Right atrium auricular region (tissue), 2 donors: ENCODE measurements at regions not wholly inside any gene's neighbourhood (a gene's known extent, or its start where the extent isn't known, plus 50 kb on each side); places are given as distances from the start of the nearest gene placed in this dataset.
A peak's percentile ranks its signal among the peaks of the same experiment; 100 is the strongest.

Source experiments
- DNase-seq: peaks from one replicate; pipeline ENCODE4 v3.0.0-alpha.2; 2019; ENCODE audit warnings: low spot score
- H3K27ac ChIP-seq, 2 donors: fragments of 200-600 bp; sonication (generic); 1 replicate in 1 of 2; 2 replicates in 1 of 2; pipeline ENCODE4 v1.5.1; 2016 to 2019
- H3K27me3 ChIP-seq, 2 donors: fragments of 200-600 bp; sonication (generic); one replicate each; pipeline versions ENCODE4 v1.5.1 to v1.6.0; 2017 to 2019
- H3K36me3 ChIP-seq: fragments of 200-600 bp; sonication (generic); one replicate; pipeline ENCODE4 v1.5.1; 2016
- H3K4me1 ChIP-seq, 2 donors: fragments of 200-600 bp; sonication (generic); one replicate each; pipeline versions ENCODE4 v1.5.1 to v1.6.0; 2017 to 2019
- H3K4me3 ChIP-seq, 2 donors: fragments of 200-600 bp; sonication (generic); 1 replicate in 1 of 2; 2 replicates in 1 of 2; pipeline ENCODE4 v1.5.1; 2017 to 2019; ENCODE audit warnings: mild to moderate bottlenecking in 1 of 2, moderate library complexity in 1 of 2
- H3K9me3 ChIP-seq, 2 donors: fragments of 200-600 bp; sonication (generic); one replicate each; pipeline ENCODE4 v1.5.1; 2019
- CTCF ChIP-seq, 2 donors: fragments of 200-600 bp; sonication (generic); IDR thresholded peaks; one replicate each; pipeline ENCODE4 v1.5.1; 2019; ENCODE audit warnings: antibody characterized with exemption in 2 of 2

GRCh38 chr20:50397058-50397457, 113.1 kb upstream of the PTPN1 start:
- H3K36me3 ChIP-seq, result no peaks in the 10 kb centered on the region
- no peaks in the 10 kb centered on the region for H3K9me3 ChIP-seq
- peak overlapping the region; percentile 92 for H3K27ac ChIP-seq
- no peak overlapping the region for H3K4me3 ChIP-seq
- DNase-seq, result no peak
- H3K27me3 ChIP-seq, result no peaks in the 10 kb centered on the region
- H3K4me1 ChIP-seq, result peaks cover 3 to 61% of the 10 kb centered on the region in 2 donors
- no peak for TF ChIP-seq CTCF (IDR thresholded peaks at IDR 0.05)

GRCh38 chr20:50398064-50398463, 112.1 kb upstream of the PTPN1 start:
- Histone ChIP-seq H3K4me3 (no peak overlapping the region), H3K27me3 (no peaks in the 10 kb centered on the region), H3K36me3 (no peaks in the 10 kb centered on the region), H3K4me1 (peaks cover 3 to 57% of the 10 kb centered on the region in 2 donors), H3K27ac (peak overlapping the region; percentile 92), H3K9me3 (no peaks in the 10 kb centered on the region)
- DNase-seq, result no peak
- no peak for TF ChIP-seq CTCF (IDR thresholded peaks at IDR 0.05)

- Histone ChIP-seq H3K36me3 (no peaks in the 10 kb centered on the region), H3K27ac (peak overlapping the region; percentile 92), H3K9me3 (no peaks in the 10 kb centered on the region), H3K27me3 (no peaks in the 10 kb centered on the region), H3K4me1 (peaks cover 3 to 58% of the 10 kb centered on the region in 2 donors), H3K4me3 (no peak overlapping the region)
- TF ChIP-seq CTCF (IDR thresholded peaks at IDR 0.05), result no peak
- DNase-seq, result no peak
These were observed 111.7 kb upstream of the PTPN1 start for GRCh38 chr20:50398471-50398820.

GRCh38 chr20:50398821-50399554, 111.2 kb upstream of the PTPN1 start:
- TF ChIP-seq CTCF (IDR thresholded peaks at IDR 0.05), result no peak
- DNase-seq, result peak; percentile 81
- no peaks in the 10 kb centered on the region for H3K9me3 ChIP-seq
- H3K27ac ChIP-seq, result peak overlapping the region; percentile 92
- peaks cover 3 to 64% of the 10 kb centered on the region in 2 donors for H3K4me1 ChIP-seq
- no peaks in the 10 kb centered on the region for H3K27me3 ChIP-seq
- H3K4me3 ChIP-seq, result no peak overlapping the region
- H3K36me3 ChIP-seq, result no peaks in the 10 kb centered on the region

GRCh38 chr20:50399555-50399916, 110.6 kb upstream of the PTPN1 start:
- Histone ChIP-seq H3K4me1 (peaks cover 3 to 64% of the 10 kb centered on the region in 2 donors), H3K27ac (peak overlapping the region; percentile 92)

More at GRCh38 chr20:50399555-50399916, 110.6 kb upstream of the PTPN1 start:
- no peak for DNase-seq
- TF ChIP-seq CTCF (IDR thresholded peaks at IDR 0.05), result no peak
- Histone ChIP-seq H3K9me3 (no peaks in the 10 kb centered on the region), H3K4me3 (no peak overlapping the region), H3K36me3 (no peaks in the 10 kb centered on the region), H3K27me3 (no peaks in the 10 kb centered on the region)
